C1 segment of cervical spinal cord (tissue), 14 donors: ENCODE measurements at regions not wholly inside any gene's neighbourhood (a gene's known extent, or its start where the extent isn't known, plus 50 kb on each side); places are given as distances from the start of the nearest gene placed in this dataset.
"Not testable (repeated sequence)": the region's sequence is repeated elsewhere in the genome, so short reads cannot be mapped to it uniquely, and the experiment has no call there.

Source experiments
- DNase-seq, 14 donors: peaks; one replicate each; lab custom pipeline; 2025; lab: John Stamatoyannopoulos, UW

DNA sequence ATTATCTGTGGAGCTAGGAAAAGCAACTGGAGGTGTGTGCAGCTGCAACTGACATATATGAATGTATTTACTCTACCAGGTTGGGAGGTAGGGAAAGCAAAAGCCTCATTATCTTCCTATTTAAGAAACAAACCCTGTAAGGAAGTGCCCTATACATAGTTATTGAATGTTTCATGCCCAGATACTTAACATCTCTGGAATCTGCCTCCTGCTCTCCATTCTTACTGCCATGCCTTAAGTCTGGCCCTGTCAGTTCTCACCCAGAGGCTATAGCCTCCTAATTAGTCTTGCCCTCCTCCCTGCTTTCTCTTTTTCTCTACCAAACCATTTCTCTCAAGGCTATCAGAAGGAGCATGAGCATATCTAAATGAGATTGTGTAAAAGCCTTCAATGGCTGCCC, 542.6 kb upstream of the LRRN3 start:
- DNase-seq, result no peak

GRCh38 chr7:110557136-110557535, 533.8 kb upstream of the LRRN3 start:
- no peak for DNase-seq

DNA sequence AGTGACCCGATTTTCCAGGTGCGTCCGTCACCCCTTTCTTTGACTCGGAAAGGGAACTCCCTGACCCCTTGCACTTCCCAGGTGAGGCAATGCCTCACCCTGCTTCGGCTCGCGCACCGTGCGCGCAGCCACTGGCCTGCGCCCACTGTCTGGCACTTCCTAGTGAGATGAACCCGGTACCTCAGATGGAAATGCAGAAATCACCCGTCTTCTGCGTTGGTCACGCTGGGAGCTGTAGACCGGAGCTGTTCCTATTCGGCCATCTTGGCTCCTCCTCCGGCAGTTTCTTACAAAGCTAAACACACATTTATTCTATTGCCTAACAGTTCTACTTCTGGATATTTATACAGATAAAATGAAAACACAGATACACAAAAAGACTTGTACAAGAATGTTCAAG, 527.6 kb upstream of the LRRN3 start:
- DNase-seq, result not testable (repeated sequence)

- DNase-seq, result no peak
These were observed 526.7 kb upstream of the LRRN3 start for GRCh38 chr7:110564246-110564645.

- DNase-seq, result no peak
These were observed 522.5 kb upstream of the LRRN3 start for GRCh38 chr7:110568388-110568787.

DNA sequence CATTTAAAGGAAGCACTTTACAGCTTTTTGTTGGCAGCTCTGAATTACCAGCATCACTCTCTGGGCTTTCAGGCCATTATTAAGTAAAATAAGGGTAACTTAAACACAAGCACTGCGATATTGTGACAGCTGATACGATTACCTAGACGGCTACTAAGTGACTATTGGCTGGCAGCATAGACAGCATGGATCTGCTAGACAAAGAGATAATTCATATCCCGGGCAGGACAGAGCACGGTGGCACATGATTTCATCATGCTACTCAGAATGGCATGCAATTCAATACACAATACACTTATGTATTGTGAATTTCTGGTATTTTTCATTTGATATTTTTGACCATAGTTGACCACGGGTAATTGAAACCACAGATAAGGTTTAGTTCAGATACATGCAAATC, 522.0 kb upstream of the LRRN3 start:
- DNase-seq, result peak in 1 of 14 donors; percentile 7

DNA sequence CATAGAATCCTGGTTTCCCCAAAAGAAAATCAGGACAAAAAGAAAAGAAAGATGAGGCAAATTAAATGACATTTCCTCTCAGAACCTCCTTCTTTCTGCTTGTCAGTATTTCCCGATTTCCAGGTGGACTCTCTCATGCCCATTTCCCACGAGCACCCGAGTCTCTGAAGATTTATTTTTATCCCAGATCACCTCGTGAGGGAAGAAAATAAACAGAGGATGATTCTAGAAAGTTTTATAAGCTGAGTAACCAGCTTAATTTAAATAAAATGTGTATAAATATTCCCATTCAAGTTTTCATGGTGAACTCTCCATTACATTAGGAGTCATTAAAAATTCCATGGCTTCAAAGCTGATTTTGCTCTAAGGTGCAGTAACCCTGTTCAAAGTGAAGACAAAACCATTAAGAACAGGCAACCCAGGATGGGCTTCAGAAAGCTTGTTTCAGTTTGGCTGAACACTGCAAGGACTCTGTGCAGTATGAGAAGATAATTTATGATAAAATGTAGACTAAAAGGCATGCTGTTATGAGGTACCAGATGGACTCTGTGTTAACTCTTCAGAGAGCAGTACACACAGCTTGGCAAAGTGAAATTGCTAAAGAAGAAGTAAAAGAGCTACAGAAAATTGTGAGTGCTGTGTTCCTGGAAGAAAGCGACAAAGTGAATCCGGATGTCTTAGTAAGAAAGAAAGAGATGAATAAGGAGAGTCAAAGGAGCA, 521.3 kb upstream of the LRRN3 start:
- no peak for DNase-seq

DNA sequence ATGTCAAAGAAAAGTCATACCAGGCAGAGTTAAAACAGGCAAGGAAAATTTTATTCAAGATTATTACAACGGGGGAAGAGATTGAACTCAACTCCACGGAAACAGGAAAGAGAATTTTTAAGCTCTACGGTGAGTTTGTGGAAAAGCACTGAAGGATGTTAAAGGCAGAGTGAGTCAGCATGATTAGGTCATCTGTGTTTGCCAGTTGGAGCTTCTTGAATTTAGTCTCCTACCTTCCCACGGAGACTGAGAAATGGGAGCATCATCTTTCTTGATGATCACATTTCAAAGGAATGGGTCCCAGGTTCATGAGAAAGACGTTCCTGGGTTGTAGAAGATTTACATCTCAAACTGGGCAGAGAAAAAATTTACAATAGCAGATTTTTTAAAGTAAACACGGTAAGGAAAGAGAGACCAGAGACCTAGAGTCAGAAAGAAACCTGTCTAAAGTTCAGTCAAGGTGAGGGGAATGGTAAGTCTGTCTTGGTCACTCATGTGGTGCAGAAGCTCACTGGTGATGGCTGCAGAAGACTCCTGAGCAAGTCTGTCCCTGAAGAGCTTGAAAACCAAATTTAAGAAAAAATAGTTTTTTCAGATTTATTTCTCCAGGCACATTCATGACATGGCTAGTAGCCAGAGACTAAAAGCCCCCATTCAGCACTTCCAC, 516.9 kb upstream of the LRRN3 start:
- DNase-seq, result no peak

DNA sequence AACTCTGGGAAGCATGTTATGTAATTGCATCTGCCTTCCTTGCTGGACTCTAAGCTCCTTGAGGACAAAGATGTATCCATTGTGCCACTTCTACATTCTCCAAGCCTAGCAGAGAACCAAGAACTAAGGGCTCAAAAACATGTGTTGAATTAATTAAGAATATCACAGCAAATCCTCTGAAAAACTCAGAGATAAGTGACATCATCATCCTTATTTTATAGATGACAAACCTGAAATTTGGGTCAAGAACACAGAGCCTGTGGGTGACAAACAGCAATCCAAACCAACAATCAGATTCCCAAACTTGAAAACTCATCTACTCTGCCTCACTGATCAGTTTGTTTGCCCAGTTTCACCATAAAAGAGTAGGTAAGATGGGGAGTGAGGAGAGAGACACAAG, 503.6 kb upstream of the LRRN3 start:
- no peak for DNase-seq

DNA sequence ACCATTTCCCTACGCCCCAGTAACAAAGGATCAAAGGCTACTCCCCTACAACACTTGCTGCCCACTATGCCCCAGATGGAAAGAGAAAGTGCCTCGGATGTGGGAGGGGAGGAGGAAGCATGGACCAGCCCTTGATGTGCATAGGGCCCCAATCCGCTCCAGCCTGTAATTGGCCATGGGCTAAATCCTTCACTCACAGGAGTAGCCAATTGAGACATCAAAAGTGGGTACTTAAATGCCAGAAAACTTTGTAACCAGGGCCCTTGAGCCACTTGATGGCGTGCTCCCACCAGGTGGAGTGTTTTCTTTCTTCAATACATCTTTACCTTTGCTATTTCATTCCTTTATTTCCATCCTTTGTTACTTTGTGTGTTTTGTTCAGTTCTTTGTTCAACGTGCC, 500.5 kb upstream of the LRRN3 start:
- DNase-seq, result no peak

DNA sequence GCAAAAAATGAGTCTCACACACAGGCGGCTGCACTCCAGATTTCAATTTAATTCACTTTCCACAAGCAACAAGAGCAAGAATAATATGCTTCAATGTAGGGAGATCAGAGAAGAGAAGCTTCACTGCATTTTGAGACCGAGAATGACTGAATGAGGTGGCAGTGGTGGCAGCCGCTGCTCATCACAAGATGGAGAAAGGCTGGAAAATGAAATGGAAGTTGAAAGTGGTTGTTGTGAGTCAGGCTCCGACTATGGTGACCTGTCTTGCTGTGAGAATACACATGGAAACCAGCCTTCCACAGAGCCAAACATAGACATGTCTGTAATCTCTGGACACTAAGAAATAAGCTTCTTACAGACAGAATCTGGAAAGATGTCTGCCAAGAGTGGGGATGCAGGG, 499.6 kb upstream of the LRRN3 start:
- DNase-seq, result no peak

GRCh38 chr7:110592557-110592956, 498.4 kb upstream of the LRRN3 start:
- no peak for DNase-seq

- DNase-seq, result no peak
These were observed 497.6 kb upstream of the LRRN3 start for GRCh38 chr7:110593355-110593754.

- peak in 1 of 14 donors; percentile 4 for DNase-seq
These were observed 495.2 kb upstream of the LRRN3 start for GRCh38 chr7:110595694-110596093.

- DNase-seq, result no peak
These were observed 490.0 kb upstream of the LRRN3 start for GRCh38 chr7:110600956-110601355.

DNA sequence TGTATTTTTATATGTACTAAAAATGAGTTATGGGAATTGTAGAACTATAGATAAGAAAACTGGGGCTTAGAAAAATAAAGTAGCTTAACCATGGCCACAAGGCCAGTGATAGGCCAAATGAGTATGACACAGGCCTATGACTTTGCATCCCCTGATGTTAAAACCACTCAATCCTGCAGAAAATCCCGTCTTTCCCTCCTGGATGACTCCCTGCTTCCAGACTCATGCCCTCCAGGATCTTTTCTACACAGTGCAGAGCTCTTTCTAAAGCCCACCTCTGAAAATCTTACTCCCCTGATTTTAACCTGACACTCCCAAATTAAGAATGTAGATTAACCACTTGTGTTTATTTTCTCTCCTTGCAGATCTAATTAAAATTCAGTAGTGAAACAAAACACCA, 489.2 kb upstream of the LRRN3 start:
- DNase-seq, result no peak

DNA sequence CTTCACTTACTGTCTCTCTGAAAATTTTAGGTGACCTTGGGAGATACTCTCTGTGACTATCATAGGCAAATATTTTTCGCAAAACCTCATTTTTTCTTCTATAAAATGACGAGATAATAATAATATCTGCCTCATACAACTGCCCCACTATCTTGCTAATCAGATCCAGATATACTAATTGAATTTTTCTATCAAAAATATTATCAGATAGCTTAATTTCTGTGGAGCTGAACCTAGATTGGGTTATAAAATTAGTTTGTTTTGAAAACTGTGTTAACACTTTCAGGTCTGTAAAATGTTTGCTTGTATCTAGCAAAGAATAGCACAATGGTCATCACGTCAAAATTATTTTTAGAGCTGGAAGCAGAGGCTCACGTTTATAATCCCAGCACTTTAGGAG, 486.7 kb upstream of the LRRN3 start:
- DNase-seq, result no peak

- DNase-seq, result no peak
These were observed 486.0 kb upstream of the LRRN3 start for GRCh38 chr7:110604885-110605284.

- DNase-seq, result no peak
These were observed 483.7 kb upstream of the LRRN3 start for GRCh38 chr7:110607050-110607857.

- DNase-seq, result no peak
These were observed 481.6 kb upstream of the LRRN3 start for GRCh38 chr7:110609336-110609735.

- DNase-seq, result no peak
These were observed 478.2 kb upstream of the LRRN3 start for GRCh38 chr7:110612680-110613079.
